ENCODE measurements at regions not wholly inside any gene's neighbourhood (a gene's known extent, or its start where the extent isn't known, plus 50 kb on each side); places are given as distances from the start of the nearest gene placed in this dataset.

- Histone ChIP-seq H3K9me3 (peaks cover 0 to 6% (median 0%) of the 10 kb centered on the region in 12 donors), H3K4me1 (no peaks in the 10 kb centered on the region), H3K4me3 (no peak overlapping the region), H3K36me3 (no peaks in the 10 kb centered on the region), H3K27me3 (peaks cover 0 to 4% (median 0%) of the 10 kb centered on the region in 9 donors), H3K27ac (no peak overlapping the region)
- 62 to 75% (median 73%) methylated on average over 5 of the region's 5 CpGs for WGBS, 4 donors
- intact Hi-C loops (cut with DNase I) = no loop called here
- no peak for DNase-seq
- TF ChIP-seq CTCF (IDR thresholded peaks at IDR 0.05) = no peak
- TF ChIP-seq POLR2A (IDR thresholded peaks at IDR 0.05) = no peak
- no peak for ATAC-seq
Observed at GRCh38 chrX:75968293-75968692, 183.2 kb upstream of the MAGEE2 start.

GRCh38 chrX:75986976-75987375 lies 185.9 kb upstream of the PBDC1 start:
- ATAC-seq = no peak
- intact Hi-C loops (cut with DNase I) = no loop called here
- no peak overlapping the region for H3K4me3 ChIP-seq
- no peaks in the 10 kb centered on the region for H3K9me3 ChIP-seq
- DNase-seq = no peak
- 33 to 48% (median 44%) methylated on average over 2 of the region's 2 CpGs for WGBS, 4 donors
- H3K27ac ChIP-seq = no peak overlapping the region
- H3K36me3 ChIP-seq = no peaks in the 10 kb centered on the region
- no peaks in the 10 kb centered on the region for H3K4me1 ChIP-seq
- H3K27me3 ChIP-seq = peaks cover 0 to 6% (median 0%) of the 10 kb centered on the region in 9 donors
- no peak for TF ChIP-seq CTCF (IDR thresholded peaks at IDR 0.05)
- TF ChIP-seq POLR2A (IDR thresholded peaks at IDR 0.05) = no peak

GRCh38 chrX:75989806-75990590 lies 182.9 kb upstream of the PBDC1 start:
- no peak for TF ChIP-seq CTCF (IDR thresholded peaks at IDR 0.05)
- no peak for TF ChIP-seq POLR2A (IDR thresholded peaks at IDR 0.05)
- 56 to 63% (median 59%) methylated on average over 3 of the region's 3 CpGs for WGBS, 4 donors
- no peaks in the 10 kb centered on the region for H3K36me3 ChIP-seq

GRCh38 chrX:75997692-75998091 lies 175.2 kb upstream of the PBDC1 start:
- Histone ChIP-seq H3K9me3 (peaks cover 0 to 12% (median 0%) of the 10 kb centered on the region in 12 donors), H3K4me3 (no peak overlapping the region), H3K27ac (no peak overlapping the region), H3K4me1 (no peaks in the 10 kb centered on the region), H3K27me3 (peaks cover 0 to 8% (median 0%) of the 10 kb centered on the region in 9 donors), H3K36me3 (no peaks in the 10 kb centered on the region)
- DNase-seq (no peak), ATAC-seq (no peak)
- 0 to 45% (median 27%) methylated on average over 1 to 3 of the region's 3 CpGs for WGBS, 4 donors
- intact Hi-C loops (cut with DNase I) = no loop called here
- no peak for TF ChIP-seq CTCF (IDR thresholded peaks at IDR 0.05)

More at GRCh38 chrX:75989806-75990590, 182.9 kb upstream of the PBDC1 start:
- peaks cover 0 to 3% (median 0%) of the 10 kb centered on the region in 9 donors for H3K27me3 ChIP-seq
- H3K4me3 ChIP-seq = no peak overlapping the region
- no peak overlapping the region for H3K27ac ChIP-seq
- intact Hi-C loops (cut with DNase I) = no loop called here
- DNase-seq (no peak), ATAC-seq (no peak)
- peaks cover 0 to 14% (median 0%) of the 10 kb centered on the region in 12 donors for H3K9me3 ChIP-seq
- H3K4me1 ChIP-seq = no peaks in the 10 kb centered on the region

All from heart left ventricle (tissue), 16 donors.